Raji (cell line): ENCODE measurements at regions not wholly inside any gene's neighbourhood (a gene's known extent, or its start where the extent isn't known, plus 50 kb on each side); places are given as distances from the start of the nearest gene placed in this dataset.

ENCODE experiments used
- POLR2A ChIP-seq: IDR thresholded peaks from 2 replicates; pipeline ENCODE4 v1.6.1; 2011; ENCODE audit warnings: low read depth, low read length, control low read depth; ENCODE audit not compliant: insufficient read depth

DNA sequence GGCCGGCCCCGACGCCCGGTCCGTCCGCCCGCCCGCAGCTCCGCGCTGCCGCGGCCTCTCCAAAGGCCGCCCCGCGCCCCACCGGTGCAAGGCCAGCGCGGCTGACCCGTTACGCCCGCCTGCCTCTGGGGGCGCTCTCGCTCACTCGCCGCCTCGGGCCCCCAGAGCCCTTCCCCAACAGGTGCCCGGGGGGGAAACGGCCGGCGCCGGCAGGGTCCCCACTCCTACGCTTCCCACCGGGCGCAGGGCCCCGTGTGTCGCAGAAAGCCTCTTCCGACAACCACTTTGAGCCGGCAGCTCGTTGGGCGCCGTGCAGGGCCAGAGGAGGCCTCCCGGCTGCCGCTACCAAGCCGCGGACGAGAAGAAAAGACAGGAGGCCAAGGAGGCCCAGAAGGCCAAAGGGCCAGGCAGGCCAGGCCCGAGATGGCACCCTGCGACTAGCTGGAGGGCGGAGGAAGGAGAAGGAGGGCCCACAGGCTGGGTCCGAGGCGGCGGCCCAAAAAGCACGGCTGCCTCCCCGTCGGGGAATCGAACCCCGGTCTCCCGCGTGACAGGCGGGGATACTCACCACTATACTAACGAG lies 64.9 kb upstream of the FCGR2A start:
- TF ChIP-seq POLR2A = peak; percentile 46; the same call in 1 of the 2 replicates

DNA sequence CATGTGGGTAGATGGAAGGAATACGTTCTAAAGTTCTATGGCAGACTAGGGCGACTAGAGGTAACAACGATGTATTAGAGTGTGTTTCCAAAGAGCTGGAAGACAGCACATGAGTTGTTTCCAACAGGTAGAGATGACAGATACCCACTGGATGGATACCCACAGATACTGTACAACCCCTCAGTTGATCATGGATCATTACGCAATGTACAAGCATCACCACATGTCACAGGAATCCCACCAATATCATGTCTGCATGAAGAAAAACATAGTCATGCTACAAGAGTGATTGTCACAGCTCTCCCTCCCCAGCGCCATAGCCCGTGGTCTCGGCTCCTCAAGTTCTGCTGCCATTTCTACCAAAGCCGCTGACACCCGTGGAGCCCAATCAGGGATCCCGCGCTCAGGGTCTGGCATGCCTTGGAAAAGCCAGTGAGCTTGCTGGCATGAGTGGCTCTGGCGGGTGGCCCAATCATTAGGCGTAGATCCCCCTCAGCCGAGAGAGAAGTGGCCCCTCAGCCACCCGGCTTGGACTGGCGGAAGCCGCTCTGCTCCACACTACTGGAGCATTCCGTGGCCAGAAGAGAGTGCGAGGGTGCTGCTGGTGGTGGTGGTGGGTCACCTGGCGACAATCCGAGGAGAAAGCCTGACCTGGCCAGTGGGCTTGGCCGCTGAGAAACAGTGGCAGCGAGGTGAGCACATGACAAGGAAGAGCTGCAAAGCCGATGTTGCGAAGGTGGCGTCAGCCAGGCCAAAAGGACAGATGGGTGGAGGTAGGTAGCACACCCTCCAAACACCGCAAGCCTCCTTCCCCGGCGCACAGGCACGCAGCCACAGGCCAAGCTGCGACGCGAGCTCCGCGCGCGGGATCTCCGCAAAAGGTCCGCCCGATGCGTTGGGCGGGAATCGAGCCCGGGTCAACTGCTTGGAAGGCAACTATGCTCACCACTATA lies 65.7 kb upstream of the FCGR2A start:
- no peak for TF ChIP-seq POLR2A

DNA sequence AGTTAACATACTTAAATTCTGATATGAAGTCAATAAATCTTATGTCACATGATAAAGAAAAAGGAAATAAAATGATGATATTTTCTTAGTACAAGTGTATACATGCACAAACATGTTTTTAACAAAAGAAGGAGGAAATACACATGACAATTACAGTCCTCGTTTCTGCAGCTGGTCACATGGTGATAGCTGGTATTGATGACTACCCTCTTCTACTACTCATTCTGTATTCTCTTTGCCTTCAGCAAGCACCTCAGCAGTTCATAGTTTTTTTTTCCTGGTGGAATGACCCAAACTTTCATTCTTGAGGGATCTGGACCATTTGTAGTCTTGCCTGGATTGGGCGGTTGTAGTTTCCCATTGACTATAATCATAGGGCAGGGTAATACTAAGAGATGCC lies 64.4 kb upstream of the CFAP126 start:
- TF ChIP-seq POLR2A = no peak

DNA sequence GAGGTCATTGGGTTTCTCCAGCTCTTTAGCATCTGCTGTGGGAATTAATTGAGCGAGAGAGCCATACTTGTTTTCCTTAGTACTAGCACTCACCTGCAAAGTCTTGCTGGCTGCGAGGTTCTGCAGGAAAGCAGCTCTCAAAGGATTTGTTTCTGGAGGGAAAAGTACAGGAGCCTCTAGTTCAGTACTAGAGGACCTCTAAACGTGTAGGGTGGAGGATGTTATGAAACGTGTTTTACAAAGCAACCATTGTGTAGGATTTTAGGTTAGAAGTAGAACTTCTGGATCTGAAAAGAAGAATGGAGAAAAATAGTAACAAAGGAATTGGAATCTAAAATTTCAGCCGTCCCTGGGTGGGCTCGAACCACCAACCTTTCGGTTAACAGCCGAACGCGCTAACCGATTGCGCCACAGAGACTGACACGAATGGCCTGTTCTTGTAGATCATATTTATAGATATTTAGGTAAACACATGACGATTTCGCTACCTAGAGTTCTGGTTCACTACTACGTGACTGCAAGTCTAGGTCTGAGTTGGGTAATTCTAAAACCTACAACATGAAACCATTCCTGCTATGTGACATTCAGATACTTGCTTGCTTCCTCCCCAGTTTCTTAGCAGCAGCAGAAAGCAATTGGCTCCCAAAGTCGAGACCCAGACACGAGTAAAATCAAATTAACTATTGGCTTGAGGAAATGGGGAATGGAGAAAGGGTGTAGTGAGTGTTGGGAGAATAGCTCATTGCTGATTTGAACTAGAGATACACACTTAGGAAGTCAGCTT lies 60.2 kb upstream of the CFAP126 start:
- TF ChIP-seq POLR2A = no peak

DNA sequence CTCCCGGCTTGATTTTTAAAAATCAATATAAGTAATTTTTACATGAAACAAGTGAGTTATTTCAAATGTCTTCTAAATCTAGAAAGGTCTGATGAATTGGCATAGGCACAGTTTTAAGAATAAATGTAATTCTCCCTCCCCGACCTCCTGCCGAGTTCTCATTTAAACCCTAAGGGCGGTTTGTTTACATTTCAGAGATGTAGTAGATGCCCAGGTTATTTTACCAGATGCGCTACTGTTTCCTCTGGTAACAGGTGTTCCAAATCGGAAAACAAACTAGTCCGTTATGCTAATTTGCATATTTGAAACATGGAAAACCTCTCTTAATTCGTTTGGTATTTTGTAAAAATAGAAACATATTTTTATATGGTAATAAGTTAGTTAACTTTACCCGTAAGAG lies 53.8 kb upstream of the CFAP126 start:
- no peak for TF ChIP-seq POLR2A

DNA sequence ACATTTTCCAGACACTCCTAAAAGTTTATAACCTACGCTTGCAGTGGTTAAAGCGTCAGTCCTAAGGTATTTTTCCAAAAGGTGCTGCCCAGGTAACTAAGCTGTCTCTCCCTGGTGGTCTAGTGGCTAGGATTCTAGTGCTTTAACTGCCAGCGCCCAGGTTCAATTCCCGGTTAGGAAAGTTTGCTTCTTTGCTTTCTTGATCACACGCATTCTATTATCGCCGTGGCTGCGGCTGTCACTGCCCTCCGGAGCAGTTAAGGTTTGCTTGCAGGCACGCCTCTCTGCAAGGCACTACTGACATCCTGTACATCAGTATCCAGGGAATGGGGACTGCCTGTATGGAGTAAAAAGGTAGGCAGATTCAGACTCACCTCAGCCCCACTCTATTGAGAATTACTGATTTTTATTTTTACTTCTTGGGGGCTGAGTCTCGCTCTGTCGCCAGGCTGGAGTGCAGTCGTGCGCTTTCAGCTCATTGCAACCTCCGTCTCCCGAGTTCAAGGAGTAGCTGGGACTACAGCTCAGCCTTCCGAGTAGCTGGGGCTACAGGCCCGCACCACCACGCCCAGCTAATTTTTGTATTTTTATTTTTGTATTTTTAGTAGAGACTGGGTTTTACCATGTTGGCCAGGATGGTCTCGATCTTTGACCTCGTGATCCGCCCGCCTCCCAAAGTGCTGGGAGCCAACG lies 53.2 kb upstream of the CFAP126 start:
- TF ChIP-seq POLR2A = no peak
